ENCODE measurements at regions not wholly inside any gene's neighbourhood (a gene's known extent, or its start where the extent isn't known, plus 50 kb on each side); places are given as distances from the start of the nearest gene placed in this dataset.

DNA sequence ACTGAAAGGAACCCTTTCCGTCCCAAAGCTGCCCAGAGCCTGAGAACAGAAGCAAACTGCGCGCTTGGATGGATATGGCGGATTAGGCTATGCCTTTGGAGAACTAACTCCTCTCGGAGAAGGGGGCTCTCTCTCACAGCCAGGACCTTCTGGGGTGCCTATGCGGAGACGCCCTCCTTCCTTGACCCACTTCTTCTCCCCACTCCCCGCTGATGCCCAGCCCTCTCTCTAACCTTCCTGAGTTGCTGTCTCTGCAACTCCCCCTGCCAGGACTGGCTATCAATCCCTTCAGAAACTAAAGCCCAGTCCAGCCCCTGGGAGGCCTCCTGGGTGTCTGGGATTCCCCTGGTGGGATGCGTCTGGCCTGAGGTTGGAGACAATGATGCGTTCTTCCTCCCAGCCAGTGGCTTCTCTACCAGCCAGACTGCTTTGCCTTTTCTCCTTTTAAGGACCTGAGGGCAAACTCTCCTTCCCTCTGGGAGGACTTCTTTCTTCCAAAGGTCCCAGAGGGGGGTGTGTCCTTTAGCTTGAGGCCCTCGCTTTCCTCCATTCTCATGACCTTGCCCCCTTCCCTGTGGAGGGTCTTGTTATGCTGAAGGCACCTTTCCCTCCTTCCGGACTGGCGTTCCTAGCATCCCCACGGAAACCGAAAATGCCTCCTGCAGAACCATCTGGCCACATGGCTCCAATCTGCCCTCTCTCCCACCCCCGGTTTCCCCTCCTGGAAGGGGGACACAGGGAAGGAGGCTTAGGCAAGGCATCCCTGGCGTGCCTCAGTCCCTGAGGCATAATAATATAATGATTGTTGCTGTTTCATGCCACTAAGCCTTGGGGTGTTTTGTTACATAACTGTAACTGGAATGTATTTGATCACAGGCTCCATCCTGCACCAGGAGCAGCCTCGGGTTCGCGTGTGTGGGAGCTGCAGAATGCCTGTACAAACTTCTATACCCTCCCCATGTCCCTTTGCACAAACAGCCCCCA is 63.4 kb upstream of the C15orf39 start:
- TF ChIP-seq SUZ12 (IDR thresholded peaks at IDR 0.05), result no peak
- no peak for TF ChIP-seq ELF4 (IDR thresholded peaks at IDR 0.05)
- TF ChIP-seq FOXM1 (IDR thresholded peaks at IDR 0.05; ENCODE audit: borderline replicate concordance), result no peak
- no peak for TF ChIP-seq BHLHE40 (IDR thresholded peaks at IDR 0.05; ENCODE audit: borderline replicate concordance)
- no peak for TF ChIP-seq ARNT (IDR thresholded peaks at IDR 0.05)
- TF ChIP-seq HDGF (IDR thresholded peaks at IDR 0.05; ENCODE audit: borderline replicate concordance), result no peak
- TF ChIP-seq, protein P1, sequence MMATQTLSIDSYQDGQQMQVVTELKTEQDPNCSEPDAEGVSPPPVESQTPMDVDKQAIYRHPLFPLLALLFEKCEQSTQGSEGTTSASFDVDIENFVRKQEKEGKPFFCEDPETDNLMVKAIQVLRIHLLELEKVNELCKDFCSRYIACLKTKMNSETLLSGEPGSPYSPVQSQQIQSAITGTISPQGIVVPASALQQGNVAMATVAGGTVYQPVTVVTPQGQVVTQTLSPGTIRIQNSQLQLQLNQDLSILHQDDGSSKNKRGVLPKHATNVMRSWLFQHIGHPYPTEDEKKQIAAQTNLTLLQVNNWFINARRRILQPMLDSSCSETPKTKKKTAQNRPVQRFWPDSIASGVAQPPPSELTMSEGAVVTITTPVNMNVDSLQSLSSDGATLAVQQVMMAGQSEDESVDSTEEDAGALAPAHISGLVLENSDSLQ (IDR thresholded peaks at IDR 0.05), result no peak
- TF ChIP-seq L3MBTL2 (conservative IDR thresholded peaks at IDR 0.05), result no peak
- no peak for TF ChIP-seq NFRKB (IDR thresholded peaks at IDR 0.05)
- TF ChIP-seq CTBP1 (IDR thresholded peaks at IDR 0.05; ENCODE audit: borderline replicate concordance), result no peak
- no peak for DNase-seq (ENCODE audit: extremely low spot score)
- POLR2A ChIA-PET, result no interaction called here
- CTCF ChIA-PET, result interaction anchor here (0.6 to 1.3 kb wide), 2 partner anchors 63 to 206 kb away, joined by 3 read pairs; partner anchors contain the start of gene C15orf39

DNA sequence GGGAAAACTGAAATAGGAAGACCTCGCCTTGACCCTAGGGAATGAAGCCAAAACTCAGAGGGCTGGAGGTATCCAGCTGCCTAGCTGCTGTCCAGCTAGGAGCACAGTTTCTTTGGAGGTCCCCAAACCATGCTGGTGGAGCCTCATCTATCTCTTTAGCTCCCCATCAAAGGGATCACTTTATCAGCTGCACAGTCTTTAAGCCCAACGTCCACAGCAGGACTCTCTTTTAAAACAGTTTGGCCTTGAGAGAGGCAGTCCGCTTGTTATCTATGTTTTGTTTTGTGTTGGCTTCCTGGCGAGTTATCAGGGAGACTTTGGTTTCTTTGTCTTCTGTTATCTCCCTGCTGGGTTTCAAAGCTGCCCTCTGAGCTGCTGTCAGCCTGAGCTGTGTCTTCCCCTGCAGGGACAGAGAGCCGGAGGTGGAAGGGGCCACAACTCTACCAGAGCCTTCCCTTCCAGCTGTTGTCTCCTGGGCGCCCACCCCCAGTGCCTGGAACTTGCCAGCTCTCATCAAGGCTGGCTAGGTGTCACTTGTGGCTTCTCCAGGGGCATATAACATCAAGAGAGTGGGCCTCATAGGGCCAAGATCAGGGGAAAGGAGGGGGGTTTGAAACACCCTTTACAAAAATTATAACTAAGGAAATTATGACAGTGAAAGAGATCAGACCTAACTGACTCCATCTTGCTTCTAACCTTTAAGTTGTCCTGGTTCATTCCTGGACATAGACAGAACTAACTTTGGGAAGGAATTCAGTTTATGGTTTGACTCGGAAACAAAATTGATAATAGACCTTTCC is 61.4 kb upstream of the C15orf39 start:
- TF ChIP-seq FOXM1 (IDR thresholded peaks at IDR 0.05; ENCODE audit: borderline replicate concordance) (no peak), ARNT (IDR thresholded peaks at IDR 0.05) (no peak), FOXA1 (IDR thresholded peaks at IDR 0.05) (no peak), CTBP1 (IDR thresholded peaks at IDR 0.05; ENCODE audit: borderline replicate concordance) (no peak), BHLHE40 (IDR thresholded peaks at IDR 0.05; ENCODE audit: borderline replicate concordance) (no peak)
- ChIA-PET POLR2A (interaction anchor here (0.9 to 1.2 kb wide), 2 partner anchors 11 to 61 kb away, joined by 3 to 5 read pairs; partner anchors contain the start of gene C15orf39), CTCF (interaction anchor here (1.0 kb wide), 1 partner anchor 54 kb away, joined by 4 read pairs; no protein-coding TSS in a partner anchor)
- no peak for DNase-seq (ENCODE audit: extremely low spot score)

DNA sequence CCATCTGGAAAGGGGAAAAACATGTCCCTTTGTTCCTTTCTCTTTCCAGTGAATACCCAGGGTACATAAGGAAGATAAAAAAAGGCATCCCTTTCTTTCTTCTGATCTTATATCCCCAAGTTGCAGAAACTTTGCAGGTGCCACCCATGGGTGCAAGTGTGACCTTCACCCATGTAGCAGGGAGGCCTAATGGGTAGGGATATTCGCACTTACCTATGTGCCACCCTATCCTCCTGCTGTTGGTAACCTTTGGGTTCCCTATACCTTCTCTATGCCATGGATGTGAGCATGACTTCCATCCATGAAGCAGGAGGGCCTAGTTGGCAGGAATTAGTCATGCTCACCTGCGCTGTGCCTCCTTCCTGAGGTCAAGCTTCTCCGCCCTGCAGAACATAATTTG is 59.2 kb upstream of the C15orf39 start:
- POLR2A ChIA-PET, result no interaction called here
- no peak for DNase-seq (ENCODE audit: extremely low spot score)
- TF ChIP-seq CTBP1 (IDR thresholded peaks at IDR 0.05; ENCODE audit: borderline replicate concordance) (no peak), LEF1 (IDR thresholded peaks at IDR 0.05; ENCODE audit: borderline replicate concordance) (no peak), ELF4 (IDR thresholded peaks at IDR 0.05) (no peak), BHLHE40 (IDR thresholded peaks at IDR 0.05; ENCODE audit: borderline replicate concordance) (no peak), FOXK2 (IDR thresholded peaks at IDR 0.05) (no peak), HDGF (IDR thresholded peaks at IDR 0.05; ENCODE audit: borderline replicate concordance) (no peak), TARDBP (IDR thresholded peaks at IDR 0.05) (no peak), ARNT (IDR thresholded peaks at IDR 0.05) (no peak), SP1 (IDR thresholded peaks at IDR 0.05) (no peak), FOXM1 (IDR thresholded peaks at IDR 0.05; ENCODE audit: borderline replicate concordance) (no peak), FOXA1 (IDR thresholded peaks at IDR 0.05) (no peak), L3MBTL2 (conservative IDR thresholded peaks at IDR 0.05) (no peak), SUZ12 (IDR thresholded peaks at IDR 0.05) (no peak), NFRKB (IDR thresholded peaks at IDR 0.05) (no peak), ZNF384 (IDR thresholded peaks at IDR 0.05) (no peak)
- TF ChIP-seq, protein P1 (IDR thresholded peaks at IDR 0.05), result no peak
- CTCF ChIA-PET, result no interaction called here

DNA sequence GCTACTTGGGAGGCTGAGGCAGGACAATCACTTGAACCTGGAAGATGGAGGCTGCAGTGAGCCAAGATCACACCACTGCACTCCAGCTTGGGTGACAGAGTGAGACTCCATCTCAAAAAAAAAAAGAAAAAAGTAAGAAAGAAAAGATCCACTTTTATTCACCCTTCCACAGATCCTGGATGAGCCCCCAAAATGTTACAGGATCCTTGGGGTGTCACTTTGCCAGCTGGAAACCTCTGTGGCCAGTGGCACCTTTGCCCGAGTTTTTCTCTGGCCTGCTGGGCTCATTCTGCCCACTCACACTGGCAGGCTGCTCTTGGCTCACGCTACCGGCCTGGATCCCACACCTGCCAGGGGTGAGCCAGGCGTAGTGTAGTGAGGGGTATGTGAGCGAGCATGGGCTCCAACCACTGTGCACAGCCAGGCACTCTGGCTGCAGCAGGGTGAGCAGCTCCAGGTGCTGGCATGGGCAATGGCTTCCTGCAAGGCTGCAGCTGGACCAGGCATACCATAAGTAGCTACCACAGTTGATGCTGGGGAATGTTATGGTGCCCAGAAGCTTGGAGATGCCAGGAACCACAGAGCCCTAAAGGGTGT is 57.8 kb upstream of the C15orf39 start:
- POLR2A ChIA-PET, result no interaction called here
- CTCF ChIA-PET, result no interaction called here
- TF ChIP-seq, protein P1 (IDR thresholded peaks at IDR 0.05), result no peak
- TF ChIP-seq FOXM1 (IDR thresholded peaks at IDR 0.05; ENCODE audit: borderline replicate concordance) (no peak), SP1 (IDR thresholded peaks at IDR 0.05) (no peak), ZNF384 (IDR thresholded peaks at IDR 0.05) (no peak), FOXK2 (IDR thresholded peaks at IDR 0.05) (no peak), SUZ12 (IDR thresholded peaks at IDR 0.05) (no peak), TARDBP (IDR thresholded peaks at IDR 0.05) (no peak), LEF1 (IDR thresholded peaks at IDR 0.05; ENCODE audit: borderline replicate concordance) (no peak), L3MBTL2 (conservative IDR thresholded peaks at IDR 0.05) (no peak)
- no peak for DNase-seq (ENCODE audit: extremely low spot score)

DNA sequence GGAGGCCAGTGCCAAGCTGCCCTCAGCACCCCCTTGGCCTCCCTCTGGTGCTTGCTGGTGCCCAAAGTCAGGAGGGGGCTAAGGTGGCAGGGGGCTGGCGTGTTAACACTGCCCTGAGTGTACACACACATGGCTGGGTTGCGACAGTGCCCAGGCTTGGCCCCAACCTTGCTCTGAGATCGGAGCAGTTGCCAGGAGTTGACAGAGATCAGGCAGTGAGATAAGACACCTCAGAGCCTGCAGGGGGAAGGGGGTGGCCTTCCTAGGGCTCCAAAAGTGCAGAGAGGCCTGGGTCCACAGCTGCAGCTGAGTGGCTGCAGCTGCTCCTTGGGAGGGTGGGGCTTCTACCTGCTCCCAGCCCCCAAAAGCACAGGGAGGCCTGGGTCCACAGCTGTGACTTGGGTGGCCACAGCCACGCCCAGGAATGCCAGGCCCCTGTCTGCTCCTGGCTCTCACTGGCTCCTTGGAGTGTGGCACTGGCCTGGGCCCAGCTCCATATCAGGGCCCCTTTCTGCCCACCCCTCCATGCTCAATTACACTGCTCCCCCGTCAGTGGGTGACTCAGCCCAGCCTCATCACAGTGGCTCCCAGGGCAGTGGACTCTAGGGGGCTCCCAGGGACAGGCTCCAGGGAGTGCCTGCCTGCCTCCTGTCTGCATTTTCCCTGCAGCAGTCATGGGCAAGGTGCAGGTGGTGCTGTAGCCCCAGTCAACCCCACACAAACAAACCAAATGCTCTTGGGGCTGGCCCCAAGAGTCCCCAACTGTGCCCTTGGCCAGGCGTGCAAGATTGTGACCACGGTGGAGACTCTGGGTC is 56.4 kb upstream of the C15orf39 start:
- TF ChIP-seq, protein P1 (IDR thresholded peaks at IDR 0.05), result no peak
- TF ChIP-seq NFRKB (IDR thresholded peaks at IDR 0.05) (no peak), CTBP1 (IDR thresholded peaks at IDR 0.05; ENCODE audit: borderline replicate concordance) (no peak), ELF4 (IDR thresholded peaks at IDR 0.05) (no peak), FOXK2 (IDR thresholded peaks at IDR 0.05) (no peak), SP1 (IDR thresholded peaks at IDR 0.05) (no peak), FOXM1 (IDR thresholded peaks at IDR 0.05; ENCODE audit: borderline replicate concordance) (no peak), TARDBP (IDR thresholded peaks at IDR 0.05) (no peak), SUZ12 (IDR thresholded peaks at IDR 0.05) (no peak)
- DNase-seq (ENCODE audit: extremely low spot score), result no peak
- ChIA-PET CTCF (interaction anchor here (1.4 kb wide), 1 partner anchor 59 kb away, joined by 3 read pairs; no protein-coding TSS in a partner anchor), POLR2A (interaction anchor here (1.5 kb wide), 1 partner anchor 57 kb away, joined by 4 read pairs; the partner anchor contains the start of gene C15orf39)

All from HEK293T (cell line).